OCI-LY3 (cell line): ENCODE measurements at regions not wholly inside any gene's neighbourhood (a gene's known extent, or its start where the extent isn't known, plus 50 kb on each side); places are given as distances from the start of the nearest gene placed in this dataset.

Experiments
- EZH2phosphoT487 ChIP-seq: fragments of 200-600 bp; shearing (Covaris generic); IDR thresholded peaks from 2 replicates; pipeline ENCODE4 v1.6.1; 2018; ENCODE audit warnings: antibody characterized with exemption, mixed run types, low read depth
- TF ChIP-seq, protein P1 (sequence below): fragments of 200-600, 300-600 bp; sonication (generic); IDR thresholded peaks from 2 replicates; pipeline ENCODE4 v1.5.1; 2014; ENCODE audit warnings: antibody characterized with exemption, low read length, low read depth

DNA sequence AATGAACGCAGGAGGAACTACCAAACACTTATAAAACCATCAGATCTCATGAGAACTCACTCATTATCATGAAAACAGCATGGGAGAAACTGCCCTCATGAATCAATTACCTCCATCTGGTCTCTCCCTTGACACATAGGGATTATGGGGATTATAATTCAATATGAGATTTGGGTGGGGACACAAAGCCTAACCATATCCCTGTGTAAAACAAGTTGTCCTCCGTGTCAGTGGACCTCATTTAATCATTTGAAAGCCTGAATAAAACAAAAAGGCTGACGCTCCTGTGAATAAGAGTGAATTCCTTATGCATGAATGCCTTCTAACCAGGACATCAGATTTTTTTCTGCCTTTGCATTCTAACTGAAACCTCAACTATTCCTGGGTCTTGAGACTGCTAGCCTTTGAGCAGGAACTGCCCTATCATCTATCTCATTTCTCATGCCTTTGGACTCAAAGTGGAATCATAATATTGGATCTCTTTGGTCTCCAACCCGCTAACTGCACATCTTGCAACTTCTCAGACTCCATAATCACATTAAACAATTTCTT, 648.8 kb downstream of the ADGRL2 start:
- TF ChIP-seq, protein P1, sequence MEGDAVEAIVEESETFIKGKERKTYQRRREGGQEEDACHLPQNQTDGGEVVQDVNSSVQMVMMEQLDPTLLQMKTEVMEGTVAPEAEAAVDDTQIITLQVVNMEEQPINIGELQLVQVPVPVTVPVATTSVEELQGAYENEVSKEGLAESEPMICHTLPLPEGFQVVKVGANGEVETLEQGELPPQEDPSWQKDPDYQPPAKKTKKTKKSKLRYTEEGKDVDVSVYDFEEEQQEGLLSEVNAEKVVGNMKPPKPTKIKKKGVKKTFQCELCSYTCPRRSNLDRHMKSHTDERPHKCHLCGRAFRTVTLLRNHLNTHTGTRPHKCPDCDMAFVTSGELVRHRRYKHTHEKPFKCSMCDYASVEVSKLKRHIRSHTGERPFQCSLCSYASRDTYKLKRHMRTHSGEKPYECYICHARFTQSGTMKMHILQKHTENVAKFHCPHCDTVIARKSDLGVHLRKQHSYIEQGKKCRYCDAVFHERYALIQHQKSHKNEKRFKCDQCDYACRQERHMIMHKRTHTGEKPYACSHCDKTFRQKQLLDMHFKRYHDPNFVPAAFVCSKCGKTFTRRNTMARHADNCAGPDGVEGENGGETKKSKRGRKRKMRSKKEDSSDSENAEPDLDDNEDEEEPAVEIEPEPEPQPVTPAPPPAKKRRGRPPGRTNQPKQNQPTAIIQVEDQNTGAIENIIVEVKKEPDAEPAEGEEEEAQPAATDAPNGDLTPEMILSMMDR = no peak
- TF ChIP-seq EZH2phosphoT487 = no peak
